GM12878 (cell line): ENCODE measurements at regions not wholly inside any gene's neighbourhood (a gene's known extent, or its start where the extent isn't known, plus 50 kb on each side); places are given as distances from the start of the nearest gene placed in this dataset.

Experiments used
- ATAC-seq: fragments of 200-7000 bp; cut with Tn5 transposase; 3 replicates; pipeline ENCODE4 v1.9.1; 2020; ENCODE audit warnings: mild to moderate bottlenecking, moderate library complexity
- BruUV-seq: library from RNA; stranded (reverse); fragments of 400-500 nt; replicated peaks from 2 replicates; lab custom pipeline; 2021; lab: Mats Ljungman, UMichigan
- CTCF ChIA-PET: fragments of 300-600 bp; sonication (Branson Sonifier 250); formaldehyde crosslinking; extraction: SDS; loops from one replicate; lab custom pipeline; 2021; ENCODE audit warnings: inconsistent platforms; lab: Yijun Ruan, JAX
- POLR2A ChIA-PET: fragments of 350-600 bp; formaldehyde crosslinking; extraction: SDS; loops from one replicate; lab custom pipeline; 2021; ENCODE audit warnings: inconsistent platforms; lab: Charles Lee
- RAD21 ChIA-PET: fragments of 300-600 bp; sonication (Branson Sonifier 250); formaldehyde crosslinking; loops from one replicate; lab custom pipeline; 2023; ENCODE audit warnings: antibody characterized with exemption; ENCODE audit not compliant: unreplicated experiment; lab: Charles Lee
- SMC1A ChIA-PET: fragments of 300-600 bp; sonication (Branson Sonifier 250); formaldehyde crosslinking; loops from one replicate; lab custom pipeline; 2023; ENCODE audit not compliant: unreplicated experiment, uncharacterized antibody; lab: Charles Lee
- DNase-seq: peaks from one replicate; pipeline ENCODE4 v3.0.0-alpha.2; 2011; ENCODE audit warnings: low read depth, low spot score
- FAIRE-seq: peaks from 3 replicates; lab custom pipeline; 2011; peaks lifted over from hg19 to GRCh38; lab: Jason Lieb, UNC
- H2AFZ ChIP-seq: 2 replicates; pipeline ENCODE4 v1.6.0; 2011; ENCODE audit warnings: low read depth, low read length, control low read depth; ENCODE audit not compliant: control insufficient read depth
- H3K27ac ChIP-seq: 2 replicates; pipeline ENCODE4 v1.5.1; 2011; ENCODE audit warnings: control low read depth; ENCODE audit not compliant: control insufficient read depth, insufficient read depth
- H3K27me3 ChIP-seq, 2 experiments: replicated peaks in 1 of 2; 2 replicates each; pipeline versions ENCODE4 v1.6.0 to v1.6.1; 2011; ENCODE audit warnings: low read length in 1 of 2; ENCODE audit not compliant: control insufficient read depth in 2 of 2, insufficient read depth in 2 of 2
- H3K36me3 ChIP-seq, 2 experiments: 2 replicates each; pipeline ENCODE4 v1.5.1; 2011; ENCODE audit warnings: low read length in 1 of 2; ENCODE audit not compliant: control insufficient read depth in 2 of 2, insufficient read depth in 2 of 2
- H3K4me1 ChIP-seq: 2 replicates; pipeline ENCODE4 v1.6.1; 2011; ENCODE audit warnings: mild to moderate bottlenecking, low read length, moderate library complexity, mixed read lengths; ENCODE audit not compliant: control insufficient read depth, insufficient read depth
- H3K4me2 ChIP-seq: 2 replicates; pipeline ENCODE4 v1.6.0; 2011; ENCODE audit warnings: control low read depth; ENCODE audit not compliant: control insufficient read depth, insufficient read depth
- H3K4me3 ChIP-seq: fragments of 200-600 bp; sonication (generic); 2 replicates; pipeline ENCODE4 v1.5.1; 2016
- H3K79me2 ChIP-seq: 2 replicates; pipeline ENCODE4 v1.6.0; 2011; ENCODE audit warnings: low read length; ENCODE audit not compliant: control insufficient read depth, insufficient read depth
- H3K9ac ChIP-seq: 2 replicates; pipeline ENCODE4 v1.8.0; 2011; ENCODE audit warnings: low read length, control low read depth, mixed read lengths; ENCODE audit not compliant: control insufficient read depth, insufficient read depth
- H3K9me3 ChIP-seq: replicated peaks from 3 replicates; pipeline ENCODE4 v1.5.1; 2011; ENCODE audit warnings: mild to moderate bottlenecking, low read length; ENCODE audit not compliant: control insufficient read depth, insufficient read depth
- H4K20me1 ChIP-seq: 2 replicates; pipeline ENCODE4 v1.6.0; 2011; ENCODE audit not compliant: control insufficient read depth, insufficient read depth
- ASH2L ChIP-seq: fragments of 300-600, 200-600 bp; sonication (generic); IDR thresholded peaks from 2 replicates; pipeline ENCODE4 v1.6.1; 2017; ENCODE audit warnings: low read depth, mild to moderate bottlenecking, borderline replicate concordance
- CBFB ChIP-seq: IDR thresholded peaks from 2 replicates; pipeline ENCODE4 v1.6.1; 2016; ENCODE audit warnings: antibody characterized with exemption, low read depth
- HCFC1 ChIP-seq: fragments of 150-350 bp; IDR thresholded peaks from 2 replicates; pipeline ENCODE4 v1.6.1; 2014; ENCODE audit warnings: low read length
- IRF4 ChIP-seq: IDR thresholded peaks from 2 replicates; pipeline ENCODE4 v1.6.1; 2011; ENCODE audit warnings: low read depth, low read length
- NBN ChIP-seq: fragments of 450-650 bp; IDR thresholded peaks from 2 replicates; pipeline ENCODE4 v1.6.1; 2016
- RELB ChIP-seq: fragments of 450-650 bp; IDR thresholded peaks from 2 replicates; pipeline ENCODE4 v1.6.1; 2017; ENCODE audit warnings: low read depth, mild to moderate bottlenecking, moderate library complexity
- SRF ChIP-seq, 2 experiments: IDR thresholded peaks; 2 replicates each; pipeline ENCODE4 v1.6.1; 2011; ENCODE audit warnings: low read depth in 2 of 2, low read length in 2 of 2, mild to moderate bottlenecking in 1 of 2, moderate library complexity in 1 of 2
- ZNF207 ChIP-seq: fragments of 450-650 bp; IDR thresholded peaks from 2 replicates; pipeline ENCODE4 v1.6.1; 2014; ENCODE audit warnings: antibody characterized with exemption, mild to moderate bottlenecking, borderline replicate concordance
- ZNF274 ChIP-seq: IDR thresholded peaks from one replicate; pipeline ENCODE4 v1.8.0; 2011; ENCODE audit not compliant: insufficient read length, insufficient read depth
- WGBS: methylation state at CpG from one replicate; pipeline ENCODE4 v1.1.6; 2016; ENCODE audit warnings: low lambda C conversion rate; ENCODE audit not compliant: insufficient replicate concordance, insufficient coverage; ENCODE audit errors: missing lambda C conversion rate; 5-methylcytosine and 5-hydroxymethylcytosine counted together
- in situ Hi-C: fragments of 300-500 bp; cut with MboI; formaldehyde crosslinking; loops from 9 replicates; pipeline ENCODE4 v1.14.3; 2018; ENCODE audit warnings: mixed read lengths
- intact Hi-C: fragments of 100-400 bp; cut with micrococcal nuclease; formaldehyde crosslinking; loops from one replicate; pipeline ENCODE4 v1.14.2; 2022; ENCODE audit not compliant: unreplicated experiment
- TF ChIP-seq, protein P1 (sequence below): fragments of 450-650 bp; IDR thresholded peaks from 2 replicates; pipeline ENCODE4 v1.6.1; 2018; ENCODE audit warnings: borderline replicate concordance, mild to moderate bottlenecking; ENCODE audit not compliant: partially characterized antibody

DNA sequence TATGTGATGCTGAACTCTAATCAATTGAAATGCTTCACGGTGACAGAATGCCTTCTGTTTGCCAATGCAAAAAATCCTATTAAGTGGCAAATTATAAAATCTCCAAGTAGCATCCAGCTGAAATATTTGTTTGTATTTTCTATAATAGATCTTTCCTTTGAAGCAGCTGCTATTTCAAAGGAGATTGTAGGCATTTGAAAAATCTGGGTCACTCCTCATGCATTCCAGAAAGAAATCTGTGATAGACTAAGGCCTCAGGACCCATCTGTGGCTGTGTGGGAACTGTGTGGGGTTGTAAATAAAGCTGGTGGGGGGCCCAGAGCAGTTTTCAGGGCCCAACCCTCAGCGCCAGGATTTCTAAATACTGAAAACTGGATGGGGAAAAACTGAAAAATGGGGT lies 216.9 kb upstream of the ARG1 start:
- no peak overlapping the region for H2AFZ ChIP-seq
- TF ChIP-seq ZNF274 (no peak), HCFC1 (no peak), NBN (no peak), SRF (IDR thresholded peaks at IDR 0.05; ENCODE audit: low read depth in 2 of 2, low read length in 2 of 2) (no peak), RELB (no peak), CBFB (no peak), ASH2L (no peak), IRF4 (no peak), ZNF207 (no peak)
- TF ChIP-seq, protein P1, sequence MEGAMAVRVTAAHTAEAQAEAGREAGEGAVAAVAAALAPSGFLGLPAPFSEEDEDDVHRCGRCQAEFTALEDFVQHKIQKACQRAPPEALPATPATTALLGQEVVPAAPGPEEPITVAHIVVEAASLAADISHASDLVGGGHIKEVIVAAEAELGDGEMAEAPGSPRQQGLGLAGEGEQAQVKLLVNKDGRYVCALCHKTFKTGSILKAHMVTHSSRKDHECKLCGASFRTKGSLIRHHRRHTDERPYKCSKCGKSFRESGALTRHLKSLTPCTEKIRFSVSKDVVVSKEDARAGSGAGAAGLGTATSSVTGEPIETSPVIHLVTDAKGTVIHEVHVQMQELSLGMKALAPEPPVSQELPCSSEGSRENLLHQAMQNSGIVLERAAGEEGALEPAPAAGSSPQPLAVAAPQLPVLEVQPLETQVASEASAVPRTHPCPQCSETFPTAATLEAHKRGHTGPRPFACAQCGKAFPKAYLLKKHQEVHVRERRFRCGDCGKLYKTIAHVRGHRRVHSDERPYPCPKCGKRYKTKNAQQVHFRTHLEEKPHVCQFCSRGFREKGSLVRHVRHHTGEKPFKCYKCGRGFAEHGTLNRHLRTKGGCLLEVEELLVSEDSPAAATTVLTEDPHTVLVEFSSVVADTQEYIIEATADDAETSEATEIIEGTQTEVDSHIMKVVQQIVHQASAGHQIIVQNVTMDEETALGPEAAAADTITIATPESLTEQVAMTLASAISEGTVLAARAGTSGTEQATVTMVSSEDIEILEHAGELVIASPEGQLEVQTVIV, result no peak
- TF ChIP-seq, all 136 proteins: peak for 0
- Histone ChIP-seq H3K4me1 (no peaks in the 10 kb centered on the region), H3K4me2 (no peak overlapping the region), H3K79me2 (no peaks in the 10 kb centered on the region), H3K27me3 (no peaks in the 10 kb centered on the region; a peak in 1 of 4 replicates), H3K4me3 (no peak overlapping the region), H3K27ac (no peak overlapping the region), H3K9ac (no peak overlapping the region), H3K36me3 (no peaks in the 10 kb centered on the region), H3K9me3 (no peaks in the 10 kb centered on the region), H4K20me1 (no peaks in the 10 kb centered on the region)
- POLR2A ChIA-PET, result no interaction called here
- BruUV-seq, result no TSS peak
- in situ Hi-C loops (no loop called here), intact Hi-C loops (no loop called here)
- WGBS, result 3% methylated on average over 2 of the region's 2 CpGs
- CTCF ChIA-PET, result no interaction called here
- DNase-seq, result no peak
- ATAC-seq, result no peak
- FAIRE-seq, result no peak
- SMC1A ChIA-PET, result no interaction called here
- RAD21 ChIA-PET, result interaction anchor here (0.5 kb wide), 1 partner anchor 65 kb away, joined by 3 read pairs; no protein-coding TSS in a partner anchor
